Astrocyte of the cerebellum (primary cell): ENCODE measurements at regions not wholly inside any gene's neighbourhood (a gene's known extent, or its start where the extent isn't known, plus 50 kb on each side); places are given as distances from the start of the nearest gene placed in this dataset.

ENCODE experiments used
- DNase-seq: peaks from one replicate; pipeline ENCODE4 v3.0.0-alpha.2; 2011; ENCODE audit warnings: low read depth
- H3K4me3 ChIP-seq: 2 replicates; pipeline ENCODE4 v1.5.1; 2011; ENCODE audit warnings: mild to moderate bottlenecking, low read depth, low read length, moderate library complexity
- in situ Hi-C: cut with HindIII; loops from 2 replicates; pipeline ENCODE4 v1.10.0; 2017; ENCODE audit warnings: low sequenced_read_pairs
- TF ChIP-seq, protein P1 (sequence below): IDR thresholded peaks from 2 replicates; pipeline ENCODE4 v1.5.1; 2012; ENCODE audit warnings: low read length, low read depth, moderate library complexity, mild to moderate bottlenecking; ENCODE audit errors: missing control alignments

DNA sequence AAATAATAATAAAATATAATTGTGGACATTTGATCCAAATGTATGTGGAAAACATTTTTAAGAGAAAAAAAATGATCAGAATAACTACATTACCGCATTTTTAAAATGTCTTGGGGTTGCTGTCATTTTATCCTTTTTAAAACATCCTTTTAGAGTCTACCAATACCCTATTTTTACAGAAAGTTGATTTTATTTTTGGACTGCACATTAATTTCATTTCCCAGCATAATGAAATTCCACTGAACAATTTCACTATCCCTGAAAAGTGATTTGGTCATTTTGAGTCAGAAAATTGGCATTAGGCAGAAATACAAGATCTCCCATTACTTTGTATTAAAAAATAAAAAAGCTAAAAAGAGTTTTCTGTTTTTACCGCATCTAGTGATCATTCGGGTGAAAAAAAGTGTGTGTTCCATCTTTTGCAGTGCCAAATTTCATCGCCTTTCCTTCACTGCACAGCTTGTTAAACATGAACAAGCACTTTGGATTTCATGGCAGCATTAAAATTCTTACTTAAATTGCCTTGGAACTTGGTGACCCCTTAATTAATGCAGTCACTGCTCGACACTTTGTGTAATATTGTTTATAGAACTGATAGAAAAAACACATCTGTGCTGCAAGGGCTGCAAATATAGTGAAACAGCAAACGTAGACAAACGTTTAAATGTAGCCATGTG lies 611.7 kb downstream of the TSN start:
- DNase-seq = no peak
- TF ChIP-seq, protein P1, sequence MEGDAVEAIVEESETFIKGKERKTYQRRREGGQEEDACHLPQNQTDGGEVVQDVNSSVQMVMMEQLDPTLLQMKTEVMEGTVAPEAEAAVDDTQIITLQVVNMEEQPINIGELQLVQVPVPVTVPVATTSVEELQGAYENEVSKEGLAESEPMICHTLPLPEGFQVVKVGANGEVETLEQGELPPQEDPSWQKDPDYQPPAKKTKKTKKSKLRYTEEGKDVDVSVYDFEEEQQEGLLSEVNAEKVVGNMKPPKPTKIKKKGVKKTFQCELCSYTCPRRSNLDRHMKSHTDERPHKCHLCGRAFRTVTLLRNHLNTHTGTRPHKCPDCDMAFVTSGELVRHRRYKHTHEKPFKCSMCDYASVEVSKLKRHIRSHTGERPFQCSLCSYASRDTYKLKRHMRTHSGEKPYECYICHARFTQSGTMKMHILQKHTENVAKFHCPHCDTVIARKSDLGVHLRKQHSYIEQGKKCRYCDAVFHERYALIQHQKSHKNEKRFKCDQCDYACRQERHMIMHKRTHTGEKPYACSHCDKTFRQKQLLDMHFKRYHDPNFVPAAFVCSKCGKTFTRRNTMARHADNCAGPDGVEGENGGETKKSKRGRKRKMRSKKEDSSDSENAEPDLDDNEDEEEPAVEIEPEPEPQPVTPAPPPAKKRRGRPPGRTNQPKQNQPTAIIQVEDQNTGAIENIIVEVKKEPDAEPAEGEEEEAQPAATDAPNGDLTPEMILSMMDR = no peak
- in situ Hi-C loops = no loop called here
- no peak overlapping the region for H3K4me3 ChIP-seq

DNA sequence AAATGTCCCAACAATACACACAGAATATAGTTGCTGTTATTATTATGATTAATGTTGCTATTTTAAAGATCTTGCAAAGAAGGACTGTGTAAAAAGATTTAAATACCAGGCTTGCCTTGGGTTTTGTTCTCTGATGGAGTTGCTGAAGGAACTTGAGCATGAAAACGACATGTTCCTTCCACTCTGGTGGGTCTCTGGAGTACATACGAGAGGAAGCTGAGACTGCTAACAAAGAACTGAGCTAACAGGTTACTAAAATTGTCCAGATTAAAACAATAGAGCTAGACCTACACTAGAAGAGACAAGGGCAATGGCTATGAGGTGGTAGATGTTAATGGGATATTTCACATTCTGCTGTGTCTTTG lies 612.2 kb downstream of the TSN start:
- DNase-seq = no peak
- TF ChIP-seq, protein P1 = no peak
- H3K4me3 ChIP-seq = no peak overlapping the region
- in situ Hi-C loops = no loop called here

DNA sequence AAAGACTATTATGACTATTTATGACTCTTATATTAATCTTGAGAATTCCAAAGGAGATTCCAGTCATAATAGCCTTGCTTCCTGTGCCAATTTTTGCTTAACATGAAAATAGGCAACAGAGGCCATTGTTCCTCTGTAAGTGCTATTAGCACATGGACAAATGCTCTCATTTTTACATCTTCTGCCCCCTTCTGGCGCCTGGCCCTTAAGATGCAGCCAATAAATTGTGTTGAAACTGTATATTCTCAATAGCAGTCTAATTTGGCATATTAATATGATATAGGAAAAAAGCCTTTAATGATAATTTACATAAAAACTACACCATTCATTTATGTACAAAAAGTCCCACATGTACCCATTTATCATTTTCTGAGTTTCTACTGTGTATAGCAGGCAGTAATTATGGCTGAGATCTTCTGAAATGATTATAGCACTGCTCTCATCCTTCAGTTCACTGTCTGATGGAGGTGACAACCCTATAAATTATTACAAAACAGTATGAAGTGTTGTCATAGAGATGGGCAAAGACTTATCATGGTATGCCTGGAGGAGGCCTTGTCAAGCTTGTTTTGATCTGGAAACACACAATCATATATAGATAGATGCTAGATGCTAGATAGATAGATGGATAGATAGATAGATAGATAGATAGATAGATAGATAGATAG lies 613.3 kb downstream of the TSN start:
- TF ChIP-seq, protein P1 = no peak
- in situ Hi-C loops = no loop called here
- no peak overlapping the region for H3K4me3 ChIP-seq
- DNase-seq = no peak

DNA sequence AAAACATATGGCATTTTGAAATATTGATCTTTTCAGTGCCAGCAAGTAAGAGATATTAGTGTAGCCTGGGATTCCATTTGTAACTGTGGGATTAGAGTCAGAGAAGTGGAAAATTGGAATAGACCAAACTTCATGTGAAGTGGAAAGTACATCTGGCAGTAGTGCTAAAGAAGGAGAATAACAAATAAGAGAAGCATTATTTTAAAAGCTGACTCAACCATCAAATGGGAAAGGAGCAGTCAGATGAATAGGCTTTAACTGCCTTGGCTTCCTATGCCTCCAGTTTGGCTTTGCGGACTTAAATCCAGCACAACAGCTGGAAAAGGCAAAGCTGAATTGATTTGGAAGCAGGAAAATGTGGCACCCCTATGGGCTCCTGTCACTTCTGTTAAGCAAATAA lies 623.1 kb downstream of the TSN start:
- DNase-seq = no peak
- no peak overlapping the region for H3K4me3 ChIP-seq
- TF ChIP-seq, protein P1 = no peak
- in situ Hi-C loops = no loop called here

DNA sequence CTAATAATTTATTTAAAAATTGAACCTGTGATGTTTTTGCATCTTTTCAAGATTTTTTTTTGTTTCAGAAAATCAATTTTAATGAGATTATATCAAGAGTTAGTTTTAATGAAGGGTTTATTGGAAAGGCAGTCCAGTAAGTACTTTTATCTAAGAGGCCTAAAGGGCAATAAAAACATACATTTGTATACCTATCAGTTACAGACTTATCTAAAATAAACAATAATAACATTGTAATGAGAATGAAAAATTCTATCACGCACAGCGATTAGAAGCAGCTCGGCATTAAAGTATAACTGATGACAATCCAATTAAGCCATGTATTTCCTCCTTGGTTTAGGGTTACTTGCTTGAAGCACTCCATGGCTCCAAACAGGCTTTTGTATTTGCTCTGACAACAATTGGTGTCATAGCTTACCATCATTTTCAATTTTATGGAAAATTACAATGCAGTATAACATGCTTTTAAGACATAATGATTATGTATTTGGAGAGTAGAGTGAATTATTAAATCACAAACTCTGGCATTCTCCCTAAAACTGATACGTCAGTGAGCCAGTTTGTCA lies 629.4 kb downstream of the TSN start:
- in situ Hi-C loops = no loop called here
- no peak for DNase-seq
- TF ChIP-seq, protein P1 = no peak
- no peak overlapping the region for H3K4me3 ChIP-seq

DNA sequence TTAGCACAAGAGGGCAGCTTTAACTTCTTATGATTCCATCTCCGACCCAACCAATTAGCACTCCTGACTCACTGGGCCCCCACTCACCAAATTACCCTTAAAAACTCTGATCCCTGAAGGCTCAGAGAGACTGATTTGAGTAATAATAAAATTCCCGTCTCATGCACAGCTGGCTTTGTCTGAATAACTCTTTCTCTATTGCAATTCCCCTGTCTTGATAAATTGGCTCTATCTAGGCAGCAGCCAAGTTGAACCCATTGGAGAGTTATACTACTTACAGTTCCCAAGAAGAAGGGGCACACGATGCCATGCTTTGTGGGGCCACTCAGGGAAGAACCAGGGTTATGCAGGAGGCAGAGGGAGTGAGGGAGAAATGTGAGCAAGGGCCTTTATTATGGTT lies 632.8 kb downstream of the TSN start:
- H3K4me3 ChIP-seq = no peak overlapping the region
- DNase-seq = no peak
- in situ Hi-C loops = no loop called here
- TF ChIP-seq, protein P1 = no peak
